ENCODE measurements at regions not wholly inside any gene's neighbourhood (a gene's known extent, or its start where the extent isn't known, plus 50 kb on each side); places are given as distances from the start of the nearest gene placed in this dataset.

DNA sequence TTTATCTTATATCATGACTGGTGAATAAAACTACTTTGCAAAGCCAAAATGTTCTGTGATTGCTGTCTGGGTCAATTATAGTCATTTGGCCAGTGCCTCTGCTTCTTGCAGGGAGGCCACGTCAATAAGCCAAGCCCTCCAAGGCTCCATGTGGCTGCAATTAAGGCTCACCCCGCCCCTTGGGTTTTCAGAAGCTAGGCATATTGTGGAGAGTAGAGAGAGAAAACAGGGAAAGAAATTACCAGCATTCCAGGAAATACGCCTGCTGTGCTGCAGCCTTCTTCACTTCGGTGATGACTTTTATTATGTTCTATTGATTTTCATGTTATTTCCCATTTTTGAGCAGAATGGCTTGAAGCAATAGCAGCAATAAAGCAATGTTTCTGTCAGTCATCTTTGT, 319.7 kb downstream of the SOX11 start:
- H2BK120ac ChIP-seq (replicated peaks; ENCODE audit: low read depth, low read length), result no peak overlapping the region
- no peak overlapping the region for H4K8ac ChIP-seq (ENCODE audit: extremely low read depth, insufficient read depth, low read length)
- H2AFZ ChIP-seq (ENCODE audit: low read length), result no peak overlapping the region
- H3K27me3 ChIP-seq (replicated peaks in 1 of 4; ENCODE audit: control insufficient read depth in 3 of 4, extremely low read depth in 1 of 4, insufficient read depth in 3 of 4, low read length in 3 of 4), result no peaks in the 10 kb centered on the region; a peak in 1 of 7 replicates
- no peak overlapping the region for H2AK5ac ChIP-seq (ENCODE audit: low read depth, low read length)
- H2BK15ac ChIP-seq (ENCODE audit: low read length), result no peak overlapping the region
- H3K79me2 ChIP-seq (ENCODE audit: control insufficient read depth in 1 of 2, insufficient read depth in 2 of 2, low read length in 2 of 2), result no peaks in the 10 kb centered on the region
- no peak overlapping the region for H3K4ac ChIP-seq (replicated peaks; ENCODE audit: insufficient read length, low read depth, low read length)
- no peak overlapping the region for H3K56ac ChIP-seq (replicated peaks; ENCODE audit: insufficient read length, low read depth, low read length)
- no peak overlapping the region for H3K4me2 ChIP-seq (ENCODE audit: insufficient read depth in 1 of 2, low read depth in 2 of 2, low read length in 2 of 2)
- CTCF ChIA-PET (ENCODE audit: partially characterized antibody), result no interaction called here
- no peaks in the 10 kb centered on the region for H3K4me1 ChIP-seq (replicated peaks in 1 of 4; ENCODE audit: control insufficient read depth in 3 of 4, insufficient read depth in 4 of 4, low read length in 3 of 4)
- DNase-seq (ENCODE audit: low read depth in 1 of 2, low spot score in 2 of 2) (no peak), FAIRE-seq (no peak)
- H4K20me1 ChIP-seq (replicated peaks in 1 of 2; ENCODE audit: control insufficient read depth in 1 of 2, insufficient read depth in 2 of 2, low read length in 2 of 2), result no peaks in the 10 kb centered on the region
- no peak overlapping the region for H3K4me3 ChIP-seq (ENCODE audit: extremely low read depth in 1 of 4, insufficient read depth in 2 of 4, low read depth in 3 of 4, low read length in 4 of 4)
- POLR2A ChIA-PET (ENCODE audit: partially characterized antibody), result no interaction called here
- H3K18ac ChIP-seq (ENCODE audit: extremely low read depth, low read length), result no peak overlapping the region
- H3K9ac ChIP-seq (replicated peaks in 1 of 4; ENCODE audit: extremely low read depth in 1 of 4, low read depth in 3 of 4, low read length in 3 of 4), result no peak overlapping the region
- no peak overlapping the region for H2BK12ac ChIP-seq (ENCODE audit: low read depth, low read length)
- H3K9me3 ChIP-seq (ENCODE audit: insufficient read depth in 2 of 2, low read depth in 1 of 2, low read length in 1 of 2), result no peaks in the 10 kb centered on the region
- no peak overlapping the region for H2BK20ac ChIP-seq (ENCODE audit: low read length)
- H4K5ac ChIP-seq (ENCODE audit: insufficient read length, low read depth, low read length), result no peak overlapping the region
- H3K79me1 ChIP-seq (ENCODE audit: low read depth, low read length), result no peaks in the 10 kb centered on the region
- no peaks in the 10 kb centered on the region for H3K36me3 ChIP-seq (ENCODE audit: control insufficient read depth in 2 of 4, insufficient read depth in 4 of 4, low read length in 3 of 4)
- H3K27ac ChIP-seq (ENCODE audit: low read depth, low read length), result no peak overlapping the region
- H3K23me2 ChIP-seq (ENCODE audit: low read depth, low read length), result no peaks in the 10 kb centered on the region
- H2BK5ac ChIP-seq (ENCODE audit: low read depth, low read length), result no peak overlapping the region
- TF ChIP-seq TAF1 (IDR thresholded peaks at IDR 0.05; ENCODE audit: low read depth, low read length) (no peak), POU5F1 (IDR thresholded peaks at IDR 0.05; ENCODE audit: low read depth, low read length) (no peak), SIX5 (IDR thresholded peaks at IDR 0.05; ENCODE audit: low read depth, low read length) (no peak), BRCA1 (IDR thresholded peaks at IDR 0.05; ENCODE audit: low read depth, low read length) (no peak)
- WGBS, 2 experiments (ENCODE audit: extremely low coverage in 1 of 2, insufficient coverage in 1 of 2, insufficient read length in 1 of 2, insufficient replicate concordance in 2 of 2, low coverage in 1 of 2, low lambda C conversion rate in 2 of 2, missing lambda C conversion rate in 1 of 2), result 52% methylated on average over 4 of the region's 4 CpGs; no CpG with 5 or more reads in 1 of the 2 experiments
- no peak overlapping the region for H4K91ac ChIP-seq (replicated peaks; ENCODE audit: insufficient read length, low read length)
- H3K14ac ChIP-seq (ENCODE audit: insufficient read length), result no peak overlapping the region
- no peak overlapping the region for H3K23ac ChIP-seq (ENCODE audit: insufficient read length)

All from H1 (cell line).